HG03571 (cell line): ENCODE measurements at regions not wholly inside any gene's neighbourhood (a gene's known extent, or its start where the extent isn't known, plus 50 kb on each side); places are given as distances from the start of the nearest gene placed in this dataset.
"Not testable (repeated sequence)": the region's sequence is repeated elsewhere in the genome, so short reads cannot be mapped to it uniquely, and the experiment has no call there.

Experiments
- ATAC-seq: cut with Tn5 transposase; IDR thresholded peaks from one replicate; pipeline ENCODE4 v1.9.1; 2021; ENCODE audit not compliant: unreplicated experiment

DNA sequence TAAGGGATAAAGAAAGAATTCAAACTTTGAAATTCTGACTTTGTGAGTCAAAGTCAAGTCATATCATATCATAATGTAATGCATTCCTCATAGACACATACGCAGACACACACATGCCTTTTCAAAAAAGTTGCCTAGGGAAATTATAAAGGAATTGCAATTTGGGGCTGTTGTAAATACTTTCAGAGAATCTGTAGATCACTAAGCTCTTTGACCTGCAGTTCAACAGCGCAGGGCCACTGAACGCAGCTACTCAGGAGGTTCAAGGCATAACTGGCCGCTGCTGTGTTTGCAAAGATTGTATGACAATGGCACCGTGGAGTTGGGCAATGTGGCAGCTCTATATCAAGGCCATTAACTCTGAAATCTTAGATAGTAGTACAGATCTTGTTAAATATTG lies 188.4 kb upstream of the THRB start:
- no peak for ATAC-seq

DNA sequence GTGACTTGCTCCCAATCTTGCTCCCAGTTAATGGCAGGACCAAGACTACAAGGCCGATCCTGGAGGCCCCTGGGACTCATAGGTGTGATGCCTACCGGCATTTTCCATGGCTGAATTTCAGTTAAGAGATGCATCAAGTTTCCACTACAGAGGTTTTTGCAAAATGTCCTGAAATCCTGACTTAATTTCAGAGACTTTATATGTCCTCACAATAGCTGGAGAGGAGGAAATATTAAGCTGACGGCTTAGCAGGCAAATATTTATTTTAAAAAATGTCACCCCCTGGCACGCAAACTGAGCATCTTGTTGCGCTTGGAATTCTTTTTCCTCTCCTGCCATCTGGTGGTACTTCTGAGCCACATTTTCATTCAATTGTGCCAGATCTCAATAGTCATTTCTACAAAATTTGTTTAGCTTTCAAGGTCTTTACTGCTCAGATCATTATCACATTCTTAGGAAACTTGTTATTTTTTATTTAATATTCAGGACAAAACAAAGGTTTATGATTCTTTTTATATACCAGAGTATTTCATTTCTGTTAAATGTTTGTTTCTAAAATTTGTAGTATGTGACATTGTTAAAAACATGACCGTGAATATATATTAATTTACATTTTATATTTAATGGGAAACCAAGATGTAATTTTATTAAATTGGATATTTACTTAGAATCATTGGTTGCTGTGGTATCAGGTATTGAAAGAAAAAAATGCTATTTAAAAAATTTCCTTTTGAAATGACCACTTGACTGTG lies 189.2 kb upstream of the THRB start:
- no peak for ATAC-seq

GRCh38 chr3:24684506-24685023 lies 189.9 kb upstream of the THRB start:
- ATAC-seq = no peak

- no peak for ATAC-seq
These were observed 192.2 kb upstream of the THRB start for GRCh38 chr3:24686808-24687207.

GRCh38 chr3:24687671-24688070 lies 193.0 kb upstream of the THRB start:
- no peak for ATAC-seq

DNA sequence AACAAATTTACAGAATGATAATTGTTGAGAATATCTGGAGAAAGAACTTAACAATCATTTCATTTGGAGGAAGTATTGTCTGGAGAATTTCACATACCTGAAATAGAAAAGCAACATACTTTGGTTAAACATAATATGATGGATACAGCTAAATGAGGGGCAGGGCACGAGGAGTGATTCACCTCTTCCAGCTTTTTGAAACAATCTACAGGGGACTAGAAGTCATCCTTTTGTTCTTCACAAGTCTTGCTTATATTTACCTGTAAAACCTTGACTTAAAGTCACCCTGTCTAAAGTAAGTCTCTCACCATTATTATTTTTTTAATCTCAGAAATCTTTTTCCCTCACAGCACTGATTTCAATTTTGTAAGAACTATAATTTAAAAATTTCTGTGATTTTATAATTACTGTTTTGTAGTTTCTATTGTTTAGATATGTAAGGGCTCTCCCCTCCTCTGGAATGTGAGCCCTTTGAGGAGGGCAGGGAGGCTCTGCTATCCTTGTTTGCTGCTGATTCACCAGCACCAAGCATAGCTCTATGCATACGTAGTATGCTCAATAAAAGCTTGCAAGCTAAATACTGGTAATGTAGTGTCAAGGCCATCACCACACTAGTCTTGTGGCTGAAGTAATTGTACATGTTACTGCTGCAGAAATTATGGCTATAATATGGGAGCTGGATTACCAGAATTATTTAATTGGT lies 193.9 kb upstream of the THRB start:
- ATAC-seq = no peak

DNA sequence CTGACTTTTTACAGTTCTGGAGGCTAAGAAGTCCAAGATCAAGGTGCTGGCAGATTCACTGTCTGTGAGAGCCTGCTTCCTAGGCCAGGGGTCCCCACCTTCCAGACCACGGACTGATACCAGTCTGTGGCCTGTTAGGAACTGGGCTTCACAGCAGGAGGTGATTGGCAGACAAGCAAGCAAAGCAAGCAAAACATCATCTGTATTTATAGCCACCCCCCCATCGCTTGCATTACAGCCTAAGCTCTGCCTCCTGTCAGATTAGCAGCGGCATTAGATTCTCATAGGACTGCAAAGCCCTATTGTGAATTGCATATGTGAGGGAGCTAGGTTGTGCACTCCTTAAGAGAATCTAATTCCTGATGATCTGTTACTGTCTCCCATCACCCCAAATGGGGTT lies 194.7 kb upstream of the THRB start:
- no peak for ATAC-seq

GRCh38 chr3:24690777-24691176 lies 196.1 kb upstream of the THRB start:
- ATAC-seq = no peak

GRCh38 chr3:24699078-24699477 lies 204.4 kb upstream of the THRB start:
- not testable (repeated sequence) for ATAC-seq

GRCh38 chr3:24704496-24704895 lies 209.8 kb upstream of the THRB start:
- ATAC-seq = no peak

DNA sequence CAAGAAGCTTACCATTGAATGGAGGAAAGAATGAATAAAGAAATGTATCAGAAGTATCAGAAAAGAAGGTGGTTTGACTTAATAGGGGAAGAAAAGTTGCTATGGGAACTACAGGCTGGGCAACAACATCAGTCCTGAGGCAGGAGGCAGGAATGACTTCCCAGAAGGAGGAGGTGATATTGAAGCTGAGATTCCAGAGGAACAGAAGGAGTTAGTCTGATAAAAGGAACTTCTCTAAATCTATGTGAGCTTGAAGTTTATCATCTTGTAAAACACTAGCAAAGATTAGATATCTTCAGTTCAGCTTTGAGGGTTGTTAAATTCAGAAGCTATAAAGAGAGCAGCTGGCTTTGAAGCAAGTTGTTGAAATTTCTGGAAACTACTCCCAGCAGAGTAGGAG lies 213.3 kb upstream of the THRB start:
- no peak for ATAC-seq

DNA sequence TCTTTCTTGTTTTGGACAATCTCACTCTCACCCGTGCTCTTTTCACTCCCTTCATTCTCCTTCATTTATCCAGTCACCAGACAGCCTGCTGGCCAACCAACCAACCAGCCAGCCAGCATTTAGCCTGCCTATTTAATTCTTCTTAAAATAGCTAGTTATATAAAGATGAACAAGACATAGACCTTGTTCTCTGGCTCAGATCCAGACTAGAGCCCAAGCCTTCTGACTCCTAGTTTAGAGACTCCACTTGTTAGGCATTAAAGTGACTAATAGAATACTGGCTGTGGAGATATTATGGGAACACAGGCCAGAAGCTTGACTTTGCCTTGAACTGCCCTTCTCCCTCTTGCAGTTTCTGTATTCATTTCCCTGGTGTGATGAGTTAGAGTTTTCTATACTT lies 215.3 kb upstream of the THRB start:
- ATAC-seq = no peak

DNA sequence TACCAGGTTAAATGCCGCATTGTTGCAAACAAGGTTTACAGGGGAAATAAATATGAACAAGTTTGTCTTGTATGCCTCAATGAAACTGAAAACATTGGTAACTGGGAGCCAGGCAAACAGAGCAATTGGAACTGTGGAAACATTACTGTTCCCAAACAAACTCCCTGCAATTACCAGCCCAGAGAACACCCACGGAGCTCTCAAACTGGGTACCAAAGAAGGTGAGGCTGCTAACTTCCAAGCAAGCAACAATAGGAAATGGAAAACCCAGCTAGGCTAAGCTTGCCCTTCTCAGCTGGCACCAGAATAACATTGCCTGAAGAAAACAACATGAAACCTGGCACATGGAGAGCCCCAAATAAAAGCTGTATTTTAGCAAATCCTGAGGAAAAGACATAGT lies 218.9 kb upstream of the THRB start:
- no peak for ATAC-seq

- ATAC-seq = no peak
These were observed 219.8 kb upstream of the THRB start for GRCh38 chr3:24714436-24714835.

DNA sequence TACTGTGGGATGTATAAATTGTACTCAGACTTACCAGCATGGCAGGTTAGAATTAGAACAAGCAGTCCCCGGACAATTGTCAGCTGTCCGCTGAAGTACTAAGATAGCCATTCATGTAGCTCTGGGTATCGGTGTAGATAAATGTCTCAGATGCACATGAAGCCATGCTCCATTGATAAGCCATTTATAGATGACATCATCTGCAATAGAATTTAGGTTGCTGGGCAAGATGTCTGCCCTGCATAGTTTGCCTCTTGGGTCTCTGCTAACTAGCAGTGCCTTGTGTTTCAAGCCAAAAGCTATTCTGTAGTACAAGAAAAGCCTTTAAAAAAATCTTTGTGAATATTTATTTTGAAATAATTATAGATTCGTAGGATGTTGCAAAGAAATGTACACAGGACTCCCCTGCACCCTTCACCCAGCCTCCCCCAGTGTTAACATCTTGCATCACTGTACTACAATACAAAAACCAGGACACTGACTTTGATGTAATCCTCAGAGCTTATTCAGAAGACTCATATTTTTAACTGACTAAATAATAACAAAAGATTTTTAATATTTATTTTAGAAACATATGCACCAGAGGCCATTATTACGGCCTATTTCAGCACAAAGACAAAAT lies 220.6 kb upstream of the THRB start:
- no peak for ATAC-seq

DNA sequence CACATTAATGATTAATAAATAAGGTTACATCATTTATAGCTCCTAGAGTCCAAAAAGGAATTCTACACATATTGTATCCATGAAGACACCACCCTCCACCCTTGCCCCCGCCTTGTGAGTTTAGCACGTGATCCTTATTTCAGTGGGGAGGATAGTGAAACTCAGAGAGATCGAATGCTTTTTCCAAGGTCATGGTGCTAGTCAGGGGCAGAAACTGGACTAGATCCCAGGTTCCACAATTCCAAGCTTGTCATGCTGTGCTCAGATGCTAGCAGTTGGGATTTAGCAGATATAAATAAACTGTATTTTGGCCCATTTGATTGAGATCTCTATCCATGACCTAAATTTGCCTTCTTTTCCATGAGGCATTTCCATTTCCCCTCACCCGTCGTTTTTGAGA lies 227.4 kb upstream of the THRB start:
- no peak for ATAC-seq

DNA sequence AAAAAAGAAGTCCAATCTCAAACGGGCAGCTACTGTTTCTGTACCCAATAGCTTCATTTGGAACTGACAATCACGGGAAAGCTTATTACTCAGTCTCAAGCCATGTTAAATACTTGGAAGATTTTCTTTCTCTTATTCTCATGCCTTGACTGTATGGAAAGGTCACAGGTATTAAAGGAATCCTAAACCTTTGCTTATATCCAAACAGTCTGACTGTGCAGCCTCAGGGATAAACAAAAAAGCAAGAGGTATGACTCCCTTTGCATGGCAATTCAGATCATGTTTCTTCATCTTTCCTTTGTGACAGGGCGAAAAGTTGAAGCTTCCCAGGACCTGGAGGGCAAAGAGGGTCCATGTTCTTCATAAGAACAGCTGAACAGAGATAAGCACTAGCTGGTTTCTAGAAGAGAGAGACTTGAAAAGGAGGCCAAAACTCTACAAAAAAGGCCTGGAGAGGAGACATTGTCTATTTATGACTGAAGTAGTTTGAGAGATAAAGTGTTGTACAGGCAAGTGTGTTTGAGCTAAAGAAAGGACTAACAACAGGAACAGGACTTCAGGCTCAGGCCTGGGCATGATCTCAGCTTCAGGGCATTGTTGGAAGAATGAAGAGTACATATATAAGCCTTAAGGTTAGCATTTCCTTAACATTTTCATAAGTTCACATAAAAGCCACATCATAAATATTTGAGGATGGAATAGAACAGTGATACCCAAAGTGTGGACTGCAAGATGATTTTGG lies 231.0 kb upstream of the THRB start:
- ATAC-seq = no peak

DNA sequence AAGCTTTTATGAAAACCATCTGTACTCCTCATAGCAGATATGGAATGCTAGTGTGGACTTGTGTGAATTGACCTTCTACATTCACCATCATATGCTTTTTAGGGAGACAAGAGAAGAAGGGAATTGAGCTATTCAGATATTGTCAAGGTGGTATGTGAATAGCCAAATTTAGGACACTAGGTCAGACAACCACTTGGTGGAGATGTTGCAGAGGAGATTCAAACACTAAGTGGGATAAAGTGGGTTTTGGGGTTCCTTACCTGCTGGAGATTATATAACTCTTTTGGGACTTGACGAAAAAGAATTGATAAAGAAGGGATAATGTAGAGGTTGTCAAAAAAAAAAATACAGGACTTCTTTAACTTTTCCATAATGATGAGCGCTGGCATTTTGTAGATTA lies 231.8 kb upstream of the THRB start:
- no peak for ATAC-seq

DNA sequence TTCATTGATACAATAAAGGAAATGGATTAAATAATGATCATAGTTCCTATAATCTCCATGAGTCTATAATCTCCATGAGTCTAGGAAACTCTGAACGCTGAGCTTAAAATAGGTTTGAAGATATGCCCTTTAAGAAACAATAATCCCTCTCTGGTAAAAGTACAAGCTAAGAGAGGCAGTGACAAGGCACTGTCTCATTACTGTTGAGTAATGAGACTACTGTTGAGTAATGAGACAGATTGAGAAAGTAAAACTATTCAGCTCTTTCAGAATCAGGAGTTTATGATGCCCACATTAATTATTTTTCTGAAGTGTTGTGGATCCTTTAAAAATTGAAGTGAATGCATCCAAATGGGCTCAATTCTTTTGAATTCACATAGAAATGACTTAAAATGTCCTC lies 235.5 kb upstream of the THRB start:
- no peak for ATAC-seq

GRCh38 chr3:24734019-24734418 lies 239.4 kb upstream of the THRB start:
- no peak for ATAC-seq

DNA sequence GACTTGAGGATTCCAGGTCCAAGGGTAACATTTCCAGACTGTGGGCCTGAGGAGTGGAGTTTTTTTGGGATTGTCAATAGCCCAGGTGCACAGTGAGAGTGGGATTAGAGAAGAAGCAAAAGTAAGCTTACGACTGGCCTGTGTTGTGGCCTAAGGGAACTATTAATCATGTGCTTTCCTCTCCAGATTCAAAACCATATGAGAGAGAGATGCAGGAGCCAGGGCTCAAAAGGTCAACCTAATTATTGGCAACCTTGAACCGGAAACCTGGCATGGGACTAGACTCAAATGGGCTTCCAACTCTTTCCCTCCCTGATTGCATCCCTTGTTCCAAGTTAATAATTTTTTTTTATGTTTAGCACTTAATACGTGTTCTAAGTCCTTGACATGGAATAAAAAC lies 242.1 kb upstream of the THRB start:
- no peak for ATAC-seq
